PFSK-1 (cell line): ENCODE measurements at regions not wholly inside any gene's neighbourhood (a gene's known extent, or its start where the extent isn't known, plus 50 kb on each side); places are given as distances from the start of the nearest gene placed in this dataset.

Experiments used
- POLR2AphosphoS5 ChIP-seq: IDR thresholded peaks from 2 replicates; pipeline ENCODE4 v1.6.1; 2012; ENCODE audit warnings: low read depth, mild to moderate bottlenecking, control low read depth, low read length, moderate library complexity
- TAF1 ChIP-seq: IDR thresholded peaks from 2 replicates; pipeline ENCODE4 v1.6.1; 2012; ENCODE audit warnings: low read length, control low read depth, borderline replicate concordance; ENCODE audit not compliant: insufficient read depth

DNA sequence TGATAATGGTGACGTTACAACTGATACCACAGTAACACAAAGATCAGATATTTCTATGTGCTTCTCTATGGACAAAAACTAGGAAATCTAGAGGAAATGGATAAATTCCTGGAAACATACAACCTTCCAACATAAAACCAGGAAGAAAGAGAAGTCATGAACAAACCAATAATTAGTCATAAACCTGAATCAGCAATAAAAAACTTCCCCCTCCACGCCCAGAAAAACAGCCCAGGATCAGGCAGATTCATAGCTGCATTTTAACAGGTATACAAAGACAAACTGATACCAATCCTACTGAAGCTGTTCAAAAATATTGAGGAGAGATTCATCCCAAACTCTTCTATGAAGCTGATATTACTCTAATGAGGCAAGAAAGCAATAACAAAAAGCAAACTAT lies 1535.2 kb upstream of the LRRTM1 start:
- TF ChIP-seq POLR2AphosphoS5 (no peak), TAF1 (no peak)
